ENCODE measurements at regions not wholly inside any gene's neighbourhood (a gene's known extent, or its start where the extent isn't known, plus 50 kb on each side); places are given as distances from the start of the nearest gene placed in this dataset.
"Not testable (repeated sequence)": the region's sequence is repeated elsewhere in the genome, so short reads cannot be mapped to it uniquely, and the experiment has no call there.

DNA sequence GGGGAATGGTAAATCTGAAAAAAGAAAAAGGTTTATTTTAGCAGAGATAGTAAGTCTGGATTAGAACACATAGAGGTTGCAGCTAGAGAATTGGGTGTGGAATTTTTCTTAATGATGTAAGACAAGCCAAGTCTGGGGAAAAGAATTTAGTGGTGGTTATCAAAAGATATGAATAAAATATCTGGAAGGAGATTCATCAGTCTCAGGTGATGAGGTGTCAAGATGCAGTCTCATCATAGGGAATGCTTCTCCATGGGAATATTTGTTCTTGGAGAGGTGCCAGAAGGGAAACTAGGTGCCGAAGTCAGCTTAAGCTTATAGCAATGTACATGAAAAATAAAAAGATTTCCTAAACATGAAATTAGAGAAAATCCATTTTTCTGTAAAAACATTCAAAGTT lies 504.1 kb upstream of the NR3C2 start:
- ATAC-seq: no peak

GRCh38 chr4:148944839-148945219 lies 502.6 kb upstream of the NR3C2 start:
- ATAC-seq: no peak

GRCh38 chr4:148944136-148944838 lies 502.1 kb upstream of the NR3C2 start:
- no peak for ATAC-seq

GRCh38 chr4:148934926-148935578 lies 492.8 kb upstream of the NR3C2 start:
- no peak for ATAC-seq

GRCh38 chr4:148926276-148927260 lies 484.4 kb upstream of the NR3C2 start:
- ATAC-seq: no peak

GRCh38 chr4:148923881-148924280 lies 481.7 kb upstream of the NR3C2 start:
- no peak for ATAC-seq

GRCh38 chr4:148922497-148922896 lies 480.3 kb upstream of the NR3C2 start:
- no peak for ATAC-seq

- no peak for ATAC-seq
Measured at GRCh38 chr4:148914734-148915133, 472.5 kb upstream of the NR3C2 start.

GRCh38 chr4:148914301-148914700 lies 472.1 kb upstream of the NR3C2 start:
- ATAC-seq: no peak

- ATAC-seq: no peak
Measured at GRCh38 chr4:148903388-148903787, 461.2 kb upstream of the NR3C2 start.

DNA sequence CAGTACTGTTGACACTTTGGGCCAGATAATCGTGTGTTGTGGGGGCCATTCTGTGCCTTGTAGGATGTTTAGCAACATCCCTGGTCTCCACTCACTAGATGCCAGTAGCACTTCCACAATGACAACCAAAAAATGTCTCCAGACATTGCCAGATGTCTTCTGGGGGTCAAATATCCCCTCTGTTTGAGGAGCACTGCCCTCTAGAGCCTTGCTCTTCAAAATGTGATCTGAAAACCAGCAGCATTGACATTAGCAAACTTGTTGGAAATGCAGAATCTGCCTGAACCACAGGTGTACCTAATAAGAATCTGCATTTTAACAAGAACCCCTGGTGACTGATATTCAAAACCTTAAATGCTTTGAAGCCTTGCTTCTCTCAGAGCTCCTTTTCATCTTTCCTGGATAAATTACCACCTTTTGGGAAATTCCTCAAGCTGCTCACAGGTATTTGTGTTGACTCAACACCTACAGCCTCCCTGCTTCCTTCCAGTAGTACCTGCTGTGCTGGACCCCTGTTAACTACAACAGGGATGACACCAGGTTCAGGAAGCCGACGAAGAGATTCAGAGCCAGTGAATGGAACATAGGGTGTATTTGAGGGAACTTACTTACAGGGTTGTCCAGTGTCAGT lies 459.0 kb upstream of the NR3C2 start:
- no peak for ATAC-seq

DNA sequence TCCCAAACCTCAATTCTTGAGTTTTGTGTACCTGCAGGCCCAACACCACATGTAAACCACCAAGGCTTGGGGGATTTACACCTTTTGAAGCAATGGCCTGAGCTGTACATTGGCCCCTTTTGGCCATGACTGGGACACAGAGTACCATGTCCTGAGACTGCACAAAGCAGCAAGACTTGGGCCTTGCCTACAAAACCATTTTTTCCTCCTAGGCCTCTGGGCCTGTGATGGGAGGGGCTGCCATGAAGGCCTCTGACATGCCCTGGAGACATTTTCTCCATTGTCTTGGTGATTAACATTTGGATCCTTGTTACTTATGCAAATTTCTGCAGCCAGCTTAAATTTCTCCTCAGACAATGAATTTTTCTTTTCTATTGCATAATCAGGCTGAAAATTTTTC lies 455.9 kb upstream of the NR3C2 start:
- ATAC-seq: not testable (repeated sequence)

DNA sequence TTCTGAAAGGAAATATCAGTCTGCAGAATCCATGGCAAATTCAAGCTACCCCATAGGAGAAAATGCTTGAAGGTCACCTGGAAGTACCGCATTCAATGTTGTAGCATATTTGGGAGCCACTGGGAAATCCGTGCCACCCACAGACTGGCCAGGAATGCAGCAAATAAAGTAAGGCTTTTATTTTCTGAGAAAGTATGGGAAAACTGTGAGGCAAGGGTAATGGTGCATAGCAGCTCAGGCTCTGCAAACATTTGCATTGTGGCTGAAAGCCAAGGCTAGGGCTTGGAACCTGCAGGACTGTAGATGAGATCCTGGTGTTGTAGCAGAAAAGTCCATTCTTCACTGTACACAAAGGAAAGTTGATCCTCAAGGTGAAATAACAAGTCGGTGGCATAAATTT lies 450.9 kb upstream of the NR3C2 start:
- no peak for ATAC-seq

- no peak for ATAC-seq
Measured at GRCh38 chr4:148883891-148884290, 441.7 kb upstream of the NR3C2 start.

DNA sequence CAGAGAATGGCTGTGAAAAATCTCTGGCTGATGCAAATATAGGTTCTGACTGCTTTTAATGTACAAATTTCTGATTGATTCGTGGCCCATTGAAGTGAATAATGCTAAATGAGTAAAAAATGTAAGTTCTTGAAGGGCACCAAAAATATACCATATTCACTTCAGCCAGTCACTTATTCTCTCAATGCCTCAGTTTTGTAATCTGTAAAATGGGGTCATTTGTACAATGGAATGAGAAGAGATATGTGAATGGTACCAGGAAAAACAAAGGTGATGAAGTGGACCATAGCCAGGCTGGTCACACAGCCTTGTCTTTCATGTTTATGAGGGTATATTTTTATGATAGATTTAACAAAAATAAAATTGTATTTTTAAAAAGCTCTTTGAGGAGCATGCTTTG lies 441.2 kb upstream of the NR3C2 start:
- no peak for ATAC-seq

GRCh38 chr4:148881860-148882643 lies 439.8 kb upstream of the NR3C2 start:
- no peak for ATAC-seq

- ATAC-seq: no peak
Measured at GRCh38 chr4:148874331-148874730, 432.1 kb upstream of the NR3C2 start.

DNA sequence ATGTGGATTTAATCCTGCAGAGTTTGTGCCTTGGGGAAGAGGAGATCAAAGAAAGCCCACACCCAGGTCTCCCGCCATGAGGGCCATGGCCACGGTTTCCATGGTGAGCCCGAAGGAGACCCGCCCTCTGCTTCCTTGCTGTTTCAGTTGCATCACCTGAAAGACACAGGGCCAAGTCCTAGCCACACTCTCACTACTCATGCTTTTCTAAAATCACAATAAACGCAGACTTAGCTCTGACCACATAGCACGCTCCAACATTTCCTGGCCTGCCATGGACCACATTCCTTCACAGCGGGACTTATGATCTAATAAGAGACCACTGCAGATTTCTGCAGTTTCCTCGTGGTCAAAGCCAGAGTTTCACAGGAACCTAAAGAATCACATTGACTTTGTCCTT lies 426.0 kb upstream of the NR3C2 start:
- ATAC-seq: no peak

DNA sequence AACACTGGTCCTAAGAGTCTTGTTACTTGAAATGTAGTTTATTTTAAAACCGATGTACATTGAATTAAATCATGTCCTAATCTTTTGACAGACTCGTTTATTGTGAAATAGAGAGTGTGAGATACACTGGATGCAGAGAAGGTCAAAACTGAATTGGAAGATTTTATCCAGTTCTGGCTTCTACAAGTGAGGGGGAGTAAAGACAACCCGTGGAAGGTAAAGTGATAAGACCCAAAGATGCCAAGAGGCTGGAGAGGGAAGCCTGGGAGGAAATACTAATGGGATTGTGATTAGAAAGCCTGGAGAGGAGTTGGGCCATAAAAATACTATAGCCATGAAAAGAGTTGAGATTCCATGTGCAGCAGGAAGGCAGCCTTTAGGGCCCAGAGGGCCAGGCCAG lies 424.5 kb upstream of the NR3C2 start:
- ATAC-seq: no peak

- ATAC-seq: no peak
Measured at GRCh38 chr4:148857973-148858534, 415.8 kb upstream of the NR3C2 start.

DNA sequence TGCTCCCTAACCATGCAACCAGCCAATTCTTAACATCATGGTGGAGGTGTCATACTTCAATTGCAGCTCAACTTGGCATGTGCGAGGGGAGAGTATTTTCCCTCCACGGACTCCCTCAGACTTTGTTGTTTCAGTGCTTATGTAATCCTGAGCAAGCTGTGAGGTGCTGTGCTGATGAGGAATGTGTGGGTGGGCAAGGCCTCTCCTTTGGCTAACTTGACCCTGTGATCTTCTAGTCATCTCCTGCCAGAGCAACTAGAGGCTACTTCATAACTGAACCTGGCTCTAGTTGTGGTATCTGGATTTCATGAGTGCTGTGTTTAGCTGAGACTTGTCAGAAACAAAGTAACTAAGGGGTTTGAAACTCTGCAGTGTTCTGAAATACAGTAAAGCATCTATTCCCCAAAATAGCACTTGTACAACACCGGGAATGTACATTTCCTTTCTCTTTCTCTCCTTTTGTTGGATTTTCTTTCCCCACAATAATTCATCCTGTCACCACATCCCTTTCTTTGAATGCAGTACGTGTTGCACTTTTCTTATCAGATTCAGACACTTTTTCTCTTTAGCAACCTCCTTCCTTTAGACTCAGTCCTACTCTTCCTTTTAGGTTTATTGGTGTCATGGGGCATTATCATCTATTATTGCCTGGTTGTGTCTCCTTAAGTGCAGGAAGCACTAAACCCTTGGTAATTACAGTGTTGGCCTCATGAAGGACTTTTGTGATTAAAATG lies 415.2 kb upstream of the NR3C2 start:
- no peak for ATAC-seq

Data from activated CD4-positive, CD25-positive, alpha-beta regulatory T cell treated with anti-CD3 and anti-CD28 coated beads, Interleukin-2, amount 50 U/mL, for 24 hours (primary cell).